Brain microvascular endothelial cell (primary cell): ENCODE measurements at regions not wholly inside any gene's neighbourhood (a gene's known extent, or its start where the extent isn't known, plus 50 kb on each side); places are given as distances from the start of the nearest gene placed in this dataset.
"Not testable (repeated sequence)": the region's sequence is repeated elsewhere in the genome, so short reads cannot be mapped to it uniquely, and the experiment has no call there.

Experiments
- DNase-seq: peaks from one replicate; pipeline ENCODE4 v3.0.0-alpha.2; 2020
- H3K27ac ChIP-seq: fragments of 250-450 bp; sonication (Bioruptor Pico); 2 replicates; pipeline ENCODE4 v1.5.1; 2020; ENCODE audit warnings: mild to moderate bottlenecking, moderate library complexity
- H3K27me3 ChIP-seq: fragments of 250-450 bp; sonication (Bioruptor Pico); replicated peaks from 2 replicates; pipeline ENCODE4 v1.5.1; 2020; ENCODE audit warnings: mild to moderate bottlenecking
- H3K36me3 ChIP-seq: fragments of 250-450 bp; sonication (Bioruptor Pico); replicated peaks from 2 replicates; pipeline ENCODE4 v1.5.1; 2020; ENCODE audit warnings: mild to moderate bottlenecking
- H3K4me3 ChIP-seq: 2 replicates; pipeline ENCODE4 v1.5.1; 2011; ENCODE audit warnings: low read depth, mild to moderate bottlenecking, control low read depth, low read length, moderate library complexity
- CTCF ChIP-seq: IDR thresholded peaks from 2 replicates; pipeline ENCODE4 v1.5.1; 2011; ENCODE audit warnings: low read depth, mild to moderate bottlenecking, moderate library complexity, low read length, control low read depth, inconsistent platforms; ENCODE audit errors: missing control alignments
- in situ Hi-C: cut with HindIII; loops from 2 replicates; pipeline ENCODE4 v1.10.0; 2017; ENCODE audit warnings: low sequenced_read_pairs, low pct_ligation_motif_present

GRCh38 chr16:88132836-88133506 lies 181.7 kb downstream of the BANP start:
- in situ Hi-C loops, result no loop called here
- Histone ChIP-seq H3K27ac (no peak overlapping the region), H3K4me3 (no peak overlapping the region), H3K36me3 (no peaks in the 10 kb centered on the region), H3K27me3 (no peaks in the 10 kb centered on the region)
- DNase-seq, result no peak
- no peak for TF ChIP-seq CTCF

DNA sequence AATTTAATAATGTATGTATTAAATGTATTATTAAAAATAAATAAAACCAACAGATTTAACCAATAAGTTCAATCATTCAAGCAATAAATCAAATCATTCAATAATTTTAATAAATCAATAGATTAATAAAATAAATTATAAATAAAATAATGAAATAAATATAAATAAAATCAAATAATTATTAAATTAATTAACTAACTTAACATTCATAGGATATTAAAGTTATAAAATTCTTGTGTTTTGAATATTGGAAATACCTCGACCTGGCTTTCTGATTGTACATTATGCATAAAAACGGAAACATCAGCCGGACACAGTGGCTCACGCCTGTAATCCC lies 182.2 kb downstream of the BANP start:
- Histone ChIP-seq H3K27me3 (no peaks in the 10 kb centered on the region), H3K36me3 (no peaks in the 10 kb centered on the region), H3K27ac (no peak overlapping the region), H3K4me3 (no peak overlapping the region)
- no peak for DNase-seq
- no peak for TF ChIP-seq CTCF
- in situ Hi-C loops, result no loop called here

DNA sequence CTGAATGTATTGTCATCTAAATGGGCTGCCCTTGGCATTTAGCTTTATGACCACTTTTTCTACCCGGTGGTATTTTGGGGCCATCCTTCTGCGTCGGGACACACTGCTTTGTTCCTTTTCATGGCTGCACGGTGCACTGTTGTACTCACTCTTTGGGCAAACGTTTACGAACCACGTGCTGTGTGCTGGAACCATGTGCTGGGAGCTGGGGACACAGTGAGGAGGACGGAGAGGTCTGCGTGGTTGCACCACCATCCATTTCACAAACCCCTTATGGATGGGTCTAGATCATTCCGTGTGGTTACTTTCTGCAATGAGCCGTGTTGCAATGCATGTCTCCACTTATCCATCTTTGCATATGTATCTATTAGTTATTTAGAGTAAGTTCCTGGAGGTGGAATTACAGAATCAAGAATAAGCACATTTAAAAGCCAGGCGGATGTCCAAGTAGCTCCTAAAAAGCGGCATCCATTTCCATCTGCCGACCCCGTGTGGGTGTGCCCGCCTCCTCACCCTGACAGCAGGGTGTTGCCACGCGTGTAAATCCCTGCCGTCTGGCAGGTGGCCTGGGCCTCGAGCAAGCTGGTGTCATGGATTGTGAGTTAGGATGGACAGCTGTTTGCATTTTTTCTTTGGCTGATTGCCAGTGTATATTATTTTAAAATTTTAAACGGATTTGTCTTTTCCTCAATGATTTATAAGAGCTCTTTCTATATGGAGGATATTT lies 183.1 kb downstream of the BANP start:
- H3K27me3 ChIP-seq, in situ Hi-C loops, H3K4me3 ChIP-seq, H3K36me3 ChIP-seq, H3K27ac ChIP-seq, DNase-seq: not testable (repeated sequence)

GRCh38 chr16:88134899-88135682 lies 183.9 kb downstream of the BANP start:
- H3K27me3 ChIP-seq, H3K4me3 ChIP-seq, H3K36me3 ChIP-seq, DNase-seq, in situ Hi-C loops, H3K27ac ChIP-seq: not testable (repeated sequence)

- H3K27me3 ChIP-seq, DNase-seq, H3K4me3 ChIP-seq, H3K27ac ChIP-seq, in situ Hi-C loops, H3K36me3 ChIP-seq: not testable (repeated sequence)
These were observed 185.0 kb downstream of the BANP start for GRCh38 chr16:88136211-88136713.

GRCh38 chr16:88136939-88137338 lies 185.7 kb downstream of the BANP start:
- H3K36me3 ChIP-seq, H3K27me3 ChIP-seq, H3K27ac ChIP-seq, DNase-seq, in situ Hi-C loops, H3K4me3 ChIP-seq: not testable (repeated sequence)

DNA sequence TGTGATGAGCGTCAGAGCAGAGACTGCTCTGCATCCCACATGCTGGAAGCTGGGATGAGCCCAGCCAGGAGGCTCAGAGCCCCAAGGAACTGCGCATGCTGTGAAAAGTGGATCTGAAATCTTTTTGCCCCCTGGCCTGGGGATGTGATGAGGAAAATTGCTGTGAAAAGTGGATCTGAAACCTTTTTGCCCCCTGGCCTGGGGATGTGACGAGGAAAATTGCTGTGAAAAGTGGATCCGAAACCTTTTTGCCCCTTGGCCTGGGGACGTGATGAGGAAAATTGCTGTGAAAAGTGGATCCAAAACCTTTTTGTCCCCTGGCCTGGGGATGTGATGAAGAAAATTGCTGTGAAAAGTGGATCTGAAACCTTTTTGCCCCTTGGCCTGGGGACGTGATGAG lies 187.9 kb downstream of the BANP start:
- H3K27me3 ChIP-seq, DNase-seq, in situ Hi-C loops, H3K4me3 ChIP-seq, H3K36me3 ChIP-seq, H3K27ac ChIP-seq: not testable (repeated sequence)

GRCh38 chr16:88140195-88140594 lies 189.0 kb downstream of the BANP start:
- H3K36me3 ChIP-seq, H3K27me3 ChIP-seq, in situ Hi-C loops, DNase-seq, H3K27ac ChIP-seq, H3K4me3 ChIP-seq: not testable (repeated sequence)
